ENCODE measurements at regions not wholly inside any gene's neighbourhood (a gene's known extent, or its start where the extent isn't known, plus 50 kb on each side); places are given as distances from the start of the nearest gene placed in this dataset.
"Not testable (repeated sequence)": the region's sequence is repeated elsewhere in the genome, so short reads cannot be mapped to it uniquely, and the experiment has no call there.

DNA sequence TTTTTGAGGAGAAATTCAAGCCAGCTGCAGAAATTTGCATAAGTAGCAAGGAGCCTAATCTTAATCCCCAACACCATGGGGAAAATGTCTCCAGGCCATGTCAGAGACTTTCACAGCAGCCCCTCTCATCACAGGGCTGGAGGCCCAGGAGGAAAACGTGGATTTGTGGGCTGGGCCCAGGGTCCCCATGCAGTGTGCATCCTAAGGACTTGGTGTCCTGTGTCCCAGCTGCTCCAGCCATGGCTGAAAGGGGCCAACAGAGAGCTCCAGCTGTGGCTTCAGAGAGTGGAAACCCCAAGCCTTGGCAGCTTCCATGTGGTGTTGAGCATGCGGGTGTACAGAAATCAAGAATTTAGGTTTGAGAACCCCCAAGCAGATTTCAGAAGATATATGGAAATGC is 1662.2 kb upstream of the CELF4 start:
- H2AFZ ChIP-seq (ENCODE audit: low read length); POLR2A ChIA-PET (ENCODE audit: partially characterized antibody); H2BK120ac ChIP-seq (replicated peaks; ENCODE audit: low read depth, low read length); DNase-seq (ENCODE audit: low read depth in 1 of 2, low spot score in 2 of 2); FAIRE-seq; H3K4me1 ChIP-seq (replicated peaks in 1 of 4; ENCODE audit: control insufficient read depth in 3 of 4, insufficient read depth in 4 of 4, low read length in 3 of 4); H2BK12ac ChIP-seq (ENCODE audit: low read depth, low read length); H3K36me3 ChIP-seq (ENCODE audit: control insufficient read depth in 2 of 4, insufficient read depth in 4 of 4, low read length in 3 of 4); H3K9ac ChIP-seq (replicated peaks in 1 of 4; ENCODE audit: extremely low read depth in 1 of 4, low read depth in 3 of 4, low read length in 3 of 4); H3K79me2 ChIP-seq (ENCODE audit: control insufficient read depth in 1 of 2, insufficient read depth in 2 of 2, low read length in 2 of 2); H2BK20ac ChIP-seq (ENCODE audit: low read length); H2BK15ac ChIP-seq (ENCODE audit: low read length); H3K27ac ChIP-seq (ENCODE audit: low read depth, low read length); CTCF ChIA-PET (ENCODE audit: partially characterized antibody); H4K91ac ChIP-seq (replicated peaks; ENCODE audit: insufficient read length, low read length); H2AK5ac ChIP-seq (ENCODE audit: low read depth, low read length); H3K27me3 ChIP-seq (replicated peaks in 1 of 4; ENCODE audit: control insufficient read depth in 3 of 4, extremely low read depth in 1 of 4, insufficient read depth in 3 of 4, low read length in 3 of 4); H4K20me1 ChIP-seq (replicated peaks in 1 of 2; ENCODE audit: control insufficient read depth in 1 of 2, insufficient read depth in 2 of 2, low read length in 2 of 2); H3K9me3 ChIP-seq (ENCODE audit: insufficient read depth in 2 of 2, low read depth in 1 of 2, low read length in 1 of 2); H3K79me1 ChIP-seq (ENCODE audit: low read depth, low read length); H4K8ac ChIP-seq (ENCODE audit: extremely low read depth, insufficient read depth, low read length); H3K23ac ChIP-seq (ENCODE audit: insufficient read length); H3K4ac ChIP-seq (replicated peaks; ENCODE audit: insufficient read length, low read depth, low read length); H3K56ac ChIP-seq (replicated peaks; ENCODE audit: insufficient read length, low read depth, low read length); H3K14ac ChIP-seq (ENCODE audit: insufficient read length); H3K18ac ChIP-seq (ENCODE audit: extremely low read depth, low read length); H3K23me2 ChIP-seq (ENCODE audit: low read depth, low read length); H4K5ac ChIP-seq (ENCODE audit: insufficient read length, low read depth, low read length); H3K4me2 ChIP-seq (ENCODE audit: insufficient read depth in 1 of 2, low read depth in 2 of 2, low read length in 2 of 2); H2BK5ac ChIP-seq (ENCODE audit: low read depth, low read length); H3K4me3 ChIP-seq (ENCODE audit: extremely low read depth in 1 of 4, insufficient read depth in 2 of 4, low read depth in 3 of 4, low read length in 4 of 4): not testable (repeated sequence)
- WGBS, 2 experiments (ENCODE audit: extremely low coverage in 1 of 2, insufficient coverage in 1 of 2, insufficient read length in 1 of 2, insufficient replicate concordance in 2 of 2, low coverage in 1 of 2, low lambda C conversion rate in 2 of 2, missing lambda C conversion rate in 1 of 2), result 100% methylated on average over 2 of the region's 2 CpGs; no CpG with 5 or more reads in 1 of the 2 experiments

Measured in H1 (cell line).